Fibroblast of the conjunctiva (primary cell): ENCODE measurements at regions not wholly inside any gene's neighbourhood (a gene's known extent, or its start where the extent isn't known, plus 50 kb on each side); places are given as distances from the start of the nearest gene placed in this dataset.

Experiments used
- DNase-seq: peaks from one replicate; pipeline ENCODE4 v3.0.0-alpha.2; 2010; ENCODE audit warnings: low read depth

- DNase-seq = no peak
These were observed 53.1 kb upstream of the CCL1 start for GRCh38 chr17:34416116-34416515.

- DNase-seq = no peak
These were observed 51.3 kb upstream of the CCL1 start for GRCh38 chr17:34414339-34414738.

GRCh38 chr17:34413443-34414119 lies 50.5 kb upstream of the CCL1 start:
- DNase-seq = no peak

- peak; percentile 22 for DNase-seq
These were observed 50.0 kb upstream of the CCL1 start for GRCh38 chr17:34412965-34413441.
